ENCODE measurements at regions not wholly inside any gene's neighbourhood (a gene's known extent, or its start where the extent isn't known, plus 50 kb on each side); places are given as distances from the start of the nearest gene placed in this dataset.

DNA sequence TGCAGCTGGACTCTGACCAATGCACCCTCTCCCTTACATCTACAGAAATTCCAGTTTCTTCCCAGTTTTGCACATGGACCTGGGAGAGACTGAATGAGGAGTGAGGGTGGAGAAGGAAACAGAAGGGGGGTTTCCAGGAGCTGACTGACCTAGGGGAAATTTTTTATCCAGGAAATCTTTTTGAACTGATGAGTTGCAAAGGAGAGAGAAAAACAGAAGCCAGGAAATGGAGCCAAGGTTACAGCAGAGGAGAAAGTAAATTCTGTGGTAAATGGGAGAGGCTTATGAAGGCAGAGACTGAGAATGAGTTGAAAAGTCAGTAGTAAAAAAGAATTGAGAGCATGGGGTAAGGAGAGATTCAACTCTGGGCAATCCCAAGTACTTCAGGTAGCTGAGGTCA is 192.8 kb downstream of the SMIM20 start:
- DNase-seq, result no peak

GRCh38 chr4:26108054-26108453 is 194.0 kb downstream of the SMIM20 start:
- DNase-seq, result no peak

GRCh38 chr4:26110493-26110892 is 196.5 kb downstream of the SMIM20 start:
- DNase-seq, result no peak

GRCh38 chr4:26113339-26113940 is 199.4 kb downstream of the SMIM20 start:
- DNase-seq, result no peak

DNA sequence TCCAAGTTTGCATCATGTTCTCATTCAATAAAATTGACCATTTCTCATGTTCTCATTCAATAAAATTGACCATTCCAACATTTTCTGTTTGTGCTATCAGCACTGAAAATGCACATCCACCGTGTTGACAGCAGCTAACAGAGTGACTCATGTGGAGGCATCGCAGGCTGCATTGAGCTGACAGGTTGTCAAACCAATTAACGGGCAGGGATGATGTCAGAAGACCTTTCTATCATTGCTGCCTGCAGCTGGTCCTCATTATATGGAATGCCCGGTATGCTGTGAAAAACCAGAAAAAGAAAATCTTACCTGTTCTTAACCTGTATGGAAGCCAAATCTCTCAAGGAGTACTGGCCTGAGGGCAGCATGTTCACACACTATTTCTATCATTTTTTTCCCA is 202.0 kb downstream of the SMIM20 start:
- DNase-seq, result no peak

- no peak for DNase-seq
Measured at GRCh38 chr4:26120098-26120825, 200.6 kb upstream of the RBPJ start.

- no peak for DNase-seq
Measured at GRCh38 chr4:26122690-26123089, 198.1 kb upstream of the RBPJ start.

GRCh38 chr4:26124753-26125321 is 196.0 kb upstream of the RBPJ start:
- no peak for DNase-seq

DNA sequence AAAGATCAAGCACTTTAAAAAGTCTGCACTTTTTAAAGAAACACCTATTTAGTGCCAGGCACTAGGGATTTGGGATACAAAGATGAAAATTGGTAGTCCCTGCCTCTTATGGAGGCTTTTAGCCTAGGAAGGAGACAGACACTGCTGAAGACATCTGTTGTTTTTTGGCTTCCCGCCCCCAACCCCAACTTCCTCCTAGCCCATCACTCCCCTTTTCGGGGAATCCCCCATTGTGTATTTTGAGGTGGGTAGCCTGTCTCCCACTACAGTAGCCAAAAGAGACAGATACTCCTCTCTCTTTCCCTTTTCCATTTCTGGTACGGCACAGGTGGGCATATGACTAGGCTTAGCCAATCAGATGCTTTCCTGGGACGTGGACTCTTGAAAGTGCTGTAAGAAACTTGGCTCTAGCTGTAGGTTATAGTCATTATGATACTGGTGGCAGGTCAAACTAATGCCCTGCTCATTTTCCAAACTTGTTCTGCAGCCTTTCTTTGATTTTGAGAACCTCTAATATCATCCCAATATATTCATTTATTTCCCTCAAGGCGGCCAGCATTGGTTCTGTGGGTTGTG is 194.6 kb upstream of the RBPJ start:
- DNase-seq, result no peak

- DNase-seq, result no peak
Measured at GRCh38 chr4:26126994-26127393, 193.8 kb upstream of the RBPJ start.

GRCh38 chr4:26127851-26128337 is 192.9 kb upstream of the RBPJ start:
- DNase-seq, result no peak

DNA sequence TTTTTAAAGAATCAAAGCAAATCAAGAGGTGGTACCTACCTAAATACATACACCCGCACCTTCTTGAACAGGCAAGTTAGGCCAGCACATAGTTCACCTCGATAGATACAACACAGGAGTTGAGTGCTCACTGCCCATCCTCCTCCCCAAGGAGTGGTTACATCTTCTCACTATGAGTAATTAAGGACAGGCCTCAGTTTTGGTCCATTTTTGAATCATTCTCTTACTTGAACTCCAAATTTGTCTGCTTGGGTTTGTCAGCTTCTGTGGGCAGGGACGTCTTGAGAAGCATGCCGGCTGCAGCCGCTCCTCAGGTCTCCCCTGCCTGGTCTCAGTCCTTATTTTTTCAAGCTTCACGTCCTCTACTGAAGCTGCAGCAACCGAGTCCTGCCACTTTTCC is 190.6 kb upstream of the RBPJ start:
- DNase-seq, result no peak

DNA sequence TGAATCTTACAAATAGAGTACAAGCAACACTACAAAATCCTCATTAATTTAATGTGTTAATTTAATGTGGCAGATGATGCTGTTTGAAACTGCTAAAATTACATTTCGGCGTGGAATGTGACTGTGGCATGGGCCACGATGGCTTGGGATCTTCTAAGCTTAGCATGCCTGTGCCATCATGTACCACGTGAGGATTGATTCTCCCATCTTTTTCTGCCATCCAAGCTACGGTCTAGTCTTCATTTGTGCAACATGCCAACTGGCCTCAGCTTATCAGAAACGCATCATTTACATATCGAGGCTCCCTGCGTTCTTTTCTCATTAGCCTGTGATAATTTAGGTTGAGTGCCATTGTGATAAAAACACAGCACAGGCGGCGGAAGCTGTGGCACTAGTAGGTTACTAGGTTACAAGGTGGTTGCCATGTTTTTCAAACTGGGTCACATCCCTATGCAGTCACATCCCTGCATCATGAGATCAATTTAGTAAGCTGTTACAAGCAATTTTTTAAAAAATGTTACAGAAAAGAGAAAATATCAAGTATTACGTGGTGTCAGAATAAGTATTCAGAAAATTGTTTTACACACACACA is 189.9 kb upstream of the RBPJ start:
- no peak for DNase-seq

GRCh38 chr4:26131711-26132110 is 189.1 kb upstream of the RBPJ start:
- DNase-seq, result no peak

DNA sequence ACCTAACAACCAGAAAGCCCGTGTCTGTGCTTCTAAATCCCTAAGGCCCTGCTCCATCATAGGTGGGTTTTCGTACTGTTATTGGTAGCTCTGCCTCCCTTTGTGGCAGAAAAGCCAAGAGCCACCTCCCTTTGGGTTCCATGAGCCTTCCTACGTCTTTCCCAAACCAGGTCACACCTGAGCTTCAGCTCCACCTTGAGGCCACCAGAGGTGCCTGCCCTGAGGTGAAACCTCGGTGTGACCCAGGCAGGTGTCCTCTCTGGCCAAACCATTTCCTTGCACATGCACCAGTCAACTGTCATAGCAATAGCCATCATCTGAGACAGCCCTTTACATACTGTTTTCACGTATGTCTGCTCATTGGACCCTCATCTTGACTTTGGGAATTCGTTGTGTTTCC is 188.0 kb upstream of the RBPJ start:
- DNase-seq, result no peak

GRCh38 chr4:26133840-26134239 is 187.0 kb upstream of the RBPJ start:
- DNase-seq, result no peak

DNA sequence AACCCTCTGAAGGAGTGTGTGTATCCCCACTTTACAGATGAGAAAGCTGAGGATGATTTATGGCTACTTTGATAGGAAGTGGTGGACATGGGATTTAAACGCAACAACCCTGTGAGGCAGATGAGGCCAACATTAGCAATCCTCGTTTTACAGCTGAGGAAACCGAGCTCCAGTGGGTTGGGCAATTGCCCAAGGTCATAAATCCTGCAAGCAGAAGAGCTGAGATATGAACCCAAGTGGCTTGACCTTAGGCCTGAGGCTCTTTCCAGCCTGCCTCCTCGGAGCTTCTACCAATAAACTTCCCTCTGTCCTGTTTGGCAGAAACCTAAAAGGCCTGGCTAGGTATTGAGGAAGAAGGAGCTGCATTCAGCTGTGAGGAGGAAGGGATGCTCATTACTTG is 185.5 kb upstream of the RBPJ start:
- no peak for DNase-seq

DNA sequence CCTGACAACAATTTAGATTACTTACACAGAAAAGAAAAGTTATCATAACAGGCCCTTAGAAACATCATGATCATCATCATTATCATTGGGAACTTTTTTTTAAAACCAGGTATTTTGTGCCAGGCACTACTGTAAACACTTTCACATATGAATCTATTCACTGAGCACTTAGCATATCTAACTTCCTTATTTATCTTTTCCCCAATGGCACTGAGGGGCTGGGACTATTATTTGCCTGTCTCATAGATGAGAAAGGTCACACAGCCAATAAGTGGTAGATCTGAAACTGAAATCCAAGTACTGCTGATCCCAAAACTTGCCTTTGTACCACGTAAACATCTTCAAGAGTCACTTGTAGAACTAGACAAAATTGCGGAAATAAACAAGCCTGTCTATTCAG is 184.2 kb upstream of the RBPJ start:
- no peak for DNase-seq

DNA sequence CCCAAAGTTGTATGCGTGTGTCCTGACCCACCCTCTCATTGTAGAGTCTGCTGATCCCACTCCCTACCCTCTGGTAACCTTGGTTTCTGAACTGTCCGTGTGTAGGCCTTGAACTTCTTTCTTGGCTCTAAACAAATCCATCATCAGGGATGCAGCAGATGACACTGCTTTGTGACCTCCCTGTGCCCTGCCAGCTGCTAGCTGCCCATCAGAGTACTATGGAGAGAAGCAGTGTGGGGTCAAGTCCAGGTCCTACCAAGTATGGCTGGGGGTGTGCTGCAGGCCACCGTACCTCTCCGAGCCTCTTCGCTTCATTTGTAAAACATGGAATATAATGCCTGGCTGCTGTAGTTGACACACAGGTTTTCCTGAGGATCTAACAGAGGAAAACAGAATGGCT is 183.5 kb upstream of the RBPJ start:
- no peak for DNase-seq

- DNase-seq, result no peak
Measured at GRCh38 chr4:26139310-26139924, 181.4 kb upstream of the RBPJ start.

- peak; percentile 33 for DNase-seq
Measured at GRCh38 chr4:26140150-26140898, 180.5 kb upstream of the RBPJ start.

DNA sequence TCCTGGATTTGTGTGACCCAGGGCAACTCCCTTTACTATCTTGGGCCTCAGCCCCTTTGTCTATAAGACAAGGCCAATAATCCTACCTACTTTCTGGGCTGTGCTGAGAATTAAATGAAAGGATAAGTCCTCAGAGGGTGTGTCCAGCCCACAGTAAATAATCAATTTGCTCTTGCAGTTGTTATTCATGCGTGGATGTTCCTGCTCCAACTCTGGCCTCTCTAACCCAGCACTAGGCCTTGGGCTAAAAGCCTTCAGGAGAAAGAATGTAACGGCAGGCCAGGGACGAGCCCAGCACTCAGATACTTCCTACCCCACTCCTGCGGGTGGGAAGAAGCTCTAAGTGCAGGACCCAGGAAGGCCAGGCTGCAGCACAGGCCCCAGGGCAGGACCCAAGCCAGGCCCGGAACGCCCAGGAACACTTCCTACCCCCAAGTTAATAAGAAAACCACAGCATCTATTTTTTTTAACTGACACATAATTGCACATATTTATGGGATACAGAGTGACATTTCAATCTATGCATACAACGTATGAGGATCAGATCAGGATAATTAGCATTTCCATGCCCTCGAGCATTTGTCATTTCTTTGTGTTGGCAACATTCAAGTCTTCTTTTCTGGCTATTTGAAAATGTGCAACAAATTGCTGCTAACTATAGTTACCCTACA is 179.6 kb upstream of the RBPJ start:
- no peak for DNase-seq
